ENCODE measurements at regions not wholly inside any gene's neighbourhood (a gene's known extent, or its start where the extent isn't known, plus 50 kb on each side); places are given as distances from the start of the nearest gene placed in this dataset.

- DNase-seq (ENCODE audit: low read depth) (peak; percentile 17), FAIRE-seq (no peak)
- Histone ChIP-seq H3K9me3 (ENCODE audit: insufficient read depth, low read depth, low read length) (no peaks in the 10 kb centered on the region), H3K4me1 (ENCODE audit: insufficient read depth, low read length) (no peaks in the 10 kb centered on the region), H3K27ac (ENCODE audit: low read depth, low read length) (no peak overlapping the region), H3K36me3 (ENCODE audit: insufficient read depth, low read length) (no peaks in the 10 kb centered on the region), H3K4me2 (ENCODE audit: low read length) (no peak overlapping the region), H2AFZ (ENCODE audit: low read depth, low read length) (no peak overlapping the region), H3K27me3 (ENCODE audit: insufficient read depth, low read length) (no peaks in the 10 kb centered on the region), H3K9ac (ENCODE audit: low read length) (no peak overlapping the region), H3K79me2 (ENCODE audit: insufficient read depth, low read length) (no peaks in the 10 kb centered on the region), H4K20me1 (ENCODE audit: insufficient read depth, low read length) (no peaks in the 10 kb centered on the region), H3K4me3 (ENCODE audit: insufficient read depth, low read depth, low read length) (no peak overlapping the region)
- Mint-ChIP-seq H3K27ac (ENCODE audit: unreplicated experiment) (no peak overlapping the region), H3K4me3 (ENCODE audit: unreplicated experiment) (no peak overlapping the region), H3K27me3 (ENCODE audit: low read depth, unreplicated experiment) (no peaks in the 10 kb centered on the region), H3K9me3 (ENCODE audit: unreplicated experiment) (peaks cover 8% of the 10 kb centered on the region), H3K36me3 (ENCODE audit: low read depth, unreplicated experiment) (peaks cover 2% of the 10 kb centered on the region), H3K4me1 (ENCODE audit: low read depth, unreplicated experiment) (peaks cover 6% of the 10 kb centered on the region)
- TF ChIP-seq, protein P1, sequence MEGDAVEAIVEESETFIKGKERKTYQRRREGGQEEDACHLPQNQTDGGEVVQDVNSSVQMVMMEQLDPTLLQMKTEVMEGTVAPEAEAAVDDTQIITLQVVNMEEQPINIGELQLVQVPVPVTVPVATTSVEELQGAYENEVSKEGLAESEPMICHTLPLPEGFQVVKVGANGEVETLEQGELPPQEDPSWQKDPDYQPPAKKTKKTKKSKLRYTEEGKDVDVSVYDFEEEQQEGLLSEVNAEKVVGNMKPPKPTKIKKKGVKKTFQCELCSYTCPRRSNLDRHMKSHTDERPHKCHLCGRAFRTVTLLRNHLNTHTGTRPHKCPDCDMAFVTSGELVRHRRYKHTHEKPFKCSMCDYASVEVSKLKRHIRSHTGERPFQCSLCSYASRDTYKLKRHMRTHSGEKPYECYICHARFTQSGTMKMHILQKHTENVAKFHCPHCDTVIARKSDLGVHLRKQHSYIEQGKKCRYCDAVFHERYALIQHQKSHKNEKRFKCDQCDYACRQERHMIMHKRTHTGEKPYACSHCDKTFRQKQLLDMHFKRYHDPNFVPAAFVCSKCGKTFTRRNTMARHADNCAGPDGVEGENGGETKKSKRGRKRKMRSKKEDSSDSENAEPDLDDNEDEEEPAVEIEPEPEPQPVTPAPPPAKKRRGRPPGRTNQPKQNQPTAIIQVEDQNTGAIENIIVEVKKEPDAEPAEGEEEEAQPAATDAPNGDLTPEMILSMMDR (IDR thresholded peaks at IDR 0.05; ENCODE audit: insufficient read depth, low read depth, low read length) = no peak
- no peak for TF ChIP-seq EZH2 (IDR thresholded peaks at IDR 0.05; ENCODE audit: insufficient read depth, low read length)
Observed at GRCh38 chr6:141548966-141549365, 583.8 kb upstream of the GJE1 start.

DNA sequence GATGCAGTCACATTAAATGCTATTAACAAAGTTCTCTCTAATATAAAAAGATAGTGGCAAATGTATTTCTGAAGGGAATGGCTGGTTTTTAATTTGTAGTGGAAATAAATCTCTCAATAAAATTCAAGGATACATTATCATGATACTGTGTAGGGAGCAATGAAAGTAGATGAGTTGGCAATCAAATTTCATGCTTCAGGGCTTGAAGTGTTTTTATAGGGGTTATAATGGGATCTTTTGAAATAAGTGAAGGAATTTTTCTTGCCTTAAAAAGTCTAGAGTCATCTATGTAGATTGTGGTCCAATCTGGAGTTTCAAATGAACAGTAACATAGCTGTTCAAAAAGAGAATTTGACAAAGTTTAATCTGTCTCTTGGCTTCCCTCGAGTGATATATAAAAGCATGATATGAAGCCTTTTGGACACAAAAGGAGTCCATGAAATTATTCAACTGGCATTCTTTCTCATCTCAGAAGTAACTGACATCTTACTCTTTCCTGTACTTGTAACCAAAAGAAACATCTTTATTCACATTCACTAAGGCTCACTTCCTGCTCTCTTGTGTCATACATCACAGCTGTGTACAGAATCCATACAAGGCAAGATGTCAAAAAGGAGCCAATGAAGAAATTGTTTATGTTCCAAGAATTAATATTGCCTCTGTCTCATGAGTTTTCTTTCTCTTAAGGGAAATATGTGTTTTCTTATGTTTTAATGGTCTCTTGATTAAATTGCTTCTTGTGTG lies 591.0 kb upstream of the GJE1 start:
- H3K4me1 Mint-ChIP-seq (ENCODE audit: low read depth, unreplicated experiment) = no peaks in the 10 kb centered on the region
- H2AFZ ChIP-seq (ENCODE audit: low read depth, low read length) = no peak overlapping the region

More for the DNA sequence above, 591.0 kb upstream of the GJE1 start:
- H3K4me3 ChIP-seq (ENCODE audit: insufficient read depth, low read depth, low read length) = no peak overlapping the region
- Mint-ChIP-seq H3K27me3 (ENCODE audit: low read depth, unreplicated experiment) (no peaks in the 10 kb centered on the region), H3K4me3 (ENCODE audit: unreplicated experiment) (no peak overlapping the region), H3K27ac (ENCODE audit: unreplicated experiment) (no peak overlapping the region), H3K36me3 (ENCODE audit: low read depth, unreplicated experiment) (no peaks in the 10 kb centered on the region), H3K9me3 (ENCODE audit: unreplicated experiment) (no peaks in the 10 kb centered on the region)
- no peak overlapping the region for H3K9ac ChIP-seq (ENCODE audit: low read length)
- peak; percentile 62 for FAIRE-seq
- H4K20me1 ChIP-seq (ENCODE audit: insufficient read depth, low read length) = no peaks in the 10 kb centered on the region
- DNase-seq (ENCODE audit: low read depth) = no peak
- no peak overlapping the region for H3K27ac ChIP-seq (ENCODE audit: low read depth, low read length)
- no peaks in the 10 kb centered on the region for H3K27me3 ChIP-seq (ENCODE audit: insufficient read depth, low read length)
- H3K36me3 ChIP-seq (ENCODE audit: insufficient read depth, low read length) = no peaks in the 10 kb centered on the region
- TF ChIP-seq, protein P1 (IDR thresholded peaks at IDR 0.05; ENCODE audit: insufficient read depth, low read depth, low read length) = no peak
- no peak for TF ChIP-seq EZH2 (IDR thresholded peaks at IDR 0.05; ENCODE audit: insufficient read depth, low read length)
- no peaks in the 10 kb centered on the region for H3K79me2 ChIP-seq (ENCODE audit: insufficient read depth, low read length)
- no peaks in the 10 kb centered on the region for H3K9me3 ChIP-seq (ENCODE audit: insufficient read depth, low read depth, low read length)
- no peak overlapping the region for H3K4me2 ChIP-seq (ENCODE audit: low read length)
- peaks cover 4% of the 10 kb centered on the region for H3K4me1 ChIP-seq (ENCODE audit: insufficient read depth, low read length)
